ENCODE measurements at regions not wholly inside any gene's neighbourhood (a gene's known extent, or its start where the extent isn't known, plus 50 kb on each side); places are given as distances from the start of the nearest gene placed in this dataset.
"Not testable (repeated sequence)": the region's sequence is repeated elsewhere in the genome, so short reads cannot be mapped to it uniquely, and the experiment has no call there.

DNA sequence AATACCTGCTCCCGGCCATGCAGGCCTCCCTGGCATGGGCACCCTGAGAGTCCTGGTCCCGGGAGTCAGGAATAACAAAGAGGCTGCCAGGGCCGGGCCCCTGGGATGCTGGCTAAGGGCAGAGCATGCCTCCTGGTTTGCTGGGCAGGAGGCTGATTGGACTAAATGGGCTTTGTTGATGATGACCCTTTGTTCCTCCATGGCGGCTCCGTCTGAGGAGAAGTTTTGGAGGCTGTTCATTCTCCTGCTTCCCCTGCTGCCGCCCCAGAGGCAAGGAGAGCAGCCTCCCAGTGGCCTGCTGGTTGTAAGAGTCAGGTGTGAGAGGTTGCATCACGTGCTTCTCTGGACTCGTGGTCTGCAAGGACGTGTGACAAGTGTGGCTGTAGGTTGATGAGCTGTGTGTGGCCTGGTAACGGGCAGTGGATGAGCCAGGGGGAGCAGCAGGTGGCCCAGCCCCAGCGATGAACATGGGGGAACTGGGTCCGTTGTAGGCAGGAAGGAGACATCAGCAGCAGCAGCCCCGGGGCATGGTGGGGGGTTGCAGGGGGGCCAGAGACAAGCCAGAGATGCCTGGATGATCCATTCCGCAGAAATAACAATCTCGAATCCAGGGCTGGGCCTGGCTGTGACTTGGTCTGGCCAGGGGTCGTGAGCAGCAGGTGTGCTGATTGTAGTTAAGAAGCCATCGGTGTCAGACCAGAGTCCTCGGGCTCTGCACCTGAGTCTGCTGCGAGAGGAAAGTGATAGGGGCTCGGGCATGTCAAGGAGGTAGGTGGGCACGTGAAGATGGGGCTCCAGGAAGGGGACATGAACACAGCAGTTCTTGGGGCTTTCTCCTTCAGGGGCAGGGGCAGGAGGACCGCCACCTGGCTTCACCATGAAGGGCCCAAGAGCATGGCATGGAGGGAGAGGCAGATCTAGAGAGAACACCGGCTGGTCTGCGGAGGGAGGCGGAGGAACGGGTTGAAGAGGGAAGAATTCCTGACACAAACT lies 101.4 kb downstream of the TNFRSF13B start:
- DNase-seq (ENCODE audit: low spot score): no peak

DNA sequence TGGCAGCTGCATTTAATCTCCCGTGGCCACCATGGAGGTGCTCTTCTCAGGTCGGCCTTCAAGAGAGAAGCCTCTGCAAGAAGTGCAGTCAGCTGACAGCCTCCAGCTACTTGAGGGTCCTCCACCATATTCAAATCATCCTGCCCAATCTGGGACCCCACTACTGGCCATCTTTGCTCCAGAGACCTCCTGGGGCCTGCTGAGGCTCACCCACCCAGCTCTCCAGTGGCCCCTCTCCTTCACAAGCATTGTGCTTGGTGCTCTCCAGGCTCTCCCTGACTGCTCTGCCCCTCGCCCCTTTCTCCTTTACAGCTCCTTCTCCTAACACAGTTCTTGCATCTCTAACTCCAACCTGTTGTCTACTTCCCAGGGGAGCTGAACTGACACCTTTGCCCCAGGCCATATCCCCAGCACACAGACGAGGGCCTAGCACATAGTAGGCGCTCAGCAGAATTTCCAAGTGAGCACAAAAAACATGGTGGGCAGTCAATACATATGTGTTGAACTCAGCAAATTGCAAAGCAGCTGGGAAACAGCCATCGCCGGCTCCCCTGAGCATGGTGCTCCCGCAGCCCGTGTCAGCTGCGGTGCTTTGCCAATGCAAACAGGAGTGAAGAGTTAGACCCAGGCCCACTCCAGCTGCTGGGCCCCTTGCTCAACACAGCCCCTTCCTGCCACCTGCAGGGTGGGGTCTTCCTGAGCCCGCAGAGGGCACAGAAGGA lies 102.2 kb downstream of the TNFRSF13B start:
- not testable (repeated sequence) for DNase-seq (ENCODE audit: low spot score)

DNA sequence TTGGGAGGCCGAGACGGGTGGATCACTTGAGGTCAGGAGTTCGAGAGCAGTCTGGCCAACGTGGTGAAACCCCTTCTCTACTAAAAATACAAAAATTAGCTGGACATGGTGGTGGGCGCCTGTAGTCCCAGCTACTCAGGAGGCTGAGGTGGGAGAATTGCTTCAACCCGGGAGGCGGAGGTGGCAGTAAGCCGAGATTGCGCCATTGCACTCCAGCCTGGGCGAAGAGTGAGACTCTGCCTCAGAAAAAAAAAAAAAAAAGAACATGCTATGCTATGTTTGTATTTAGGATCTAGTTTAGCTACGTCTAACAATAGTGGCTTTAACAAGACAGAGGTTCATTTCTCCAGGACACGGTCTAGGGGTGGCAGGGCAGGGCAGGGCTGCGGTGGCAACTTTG lies 103.3 kb downstream of the TNFRSF13B start:
- not testable (repeated sequence) for DNase-seq (ENCODE audit: low spot score)

DNA sequence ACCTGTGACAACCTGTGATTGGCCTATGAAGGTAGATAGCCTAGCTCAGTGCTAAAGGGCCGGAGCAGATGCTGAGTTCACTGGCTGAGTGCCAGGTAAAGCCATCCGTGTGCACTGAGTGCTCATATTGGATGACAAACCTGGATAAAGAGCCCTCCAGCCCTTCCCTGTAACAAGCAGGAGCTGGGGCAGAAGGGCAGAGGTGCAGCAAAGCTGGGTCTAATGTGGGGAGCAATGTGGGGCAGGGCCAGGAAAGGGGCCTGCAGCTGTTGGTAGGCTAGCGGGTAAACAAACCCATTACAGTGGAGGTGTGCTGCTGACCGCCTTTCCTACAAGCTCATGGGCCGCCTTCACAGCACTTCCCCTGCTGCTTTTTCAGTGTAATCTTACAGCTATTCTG lies 104.4 kb downstream of the TNFRSF13B start:
- not testable (repeated sequence) for DNase-seq (ENCODE audit: low spot score)

DNA sequence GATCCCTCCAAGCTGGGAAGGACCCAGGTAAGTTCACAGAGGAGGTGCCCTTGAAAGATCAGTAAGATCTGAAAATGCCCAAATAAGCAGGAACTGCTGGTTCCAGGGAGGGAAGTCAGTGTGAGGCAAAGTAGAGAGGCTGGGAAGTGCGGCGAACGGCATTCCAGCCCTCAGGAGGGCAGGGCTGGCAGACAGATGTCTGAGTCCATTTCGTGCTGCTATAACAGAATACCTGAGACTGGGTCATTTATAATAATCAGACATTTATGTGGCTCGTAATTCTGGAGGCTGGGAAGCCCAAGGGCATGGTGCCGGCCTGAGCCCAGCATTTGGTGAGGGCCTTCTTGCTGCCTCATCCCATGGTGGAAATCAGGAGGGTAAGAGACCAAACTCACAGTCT lies 105.1 kb downstream of the TNFRSF13B start:
- not testable (repeated sequence) for DNase-seq (ENCODE audit: low spot score)

DNA sequence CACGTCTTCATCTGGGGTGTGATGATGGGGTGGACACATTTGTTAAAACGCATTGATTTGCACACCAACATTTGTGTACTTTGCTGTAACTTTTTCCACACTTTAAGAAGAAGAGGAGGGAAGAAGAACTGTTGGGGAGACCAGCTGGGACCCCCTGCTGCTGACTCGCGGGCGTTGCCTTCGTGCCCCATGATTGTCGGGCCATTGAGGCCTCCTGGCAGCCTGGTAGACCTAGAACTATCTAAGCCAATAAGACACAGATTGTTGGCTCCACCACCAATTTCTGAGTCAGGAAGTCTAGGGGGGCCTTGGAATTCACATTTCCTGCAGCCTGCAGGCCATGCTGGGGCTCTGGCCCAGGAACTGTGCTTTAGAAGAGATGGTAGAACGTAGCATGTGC lies 105.5 kb downstream of the TNFRSF13B start:
- no peak for DNase-seq (ENCODE audit: low spot score)

DNA sequence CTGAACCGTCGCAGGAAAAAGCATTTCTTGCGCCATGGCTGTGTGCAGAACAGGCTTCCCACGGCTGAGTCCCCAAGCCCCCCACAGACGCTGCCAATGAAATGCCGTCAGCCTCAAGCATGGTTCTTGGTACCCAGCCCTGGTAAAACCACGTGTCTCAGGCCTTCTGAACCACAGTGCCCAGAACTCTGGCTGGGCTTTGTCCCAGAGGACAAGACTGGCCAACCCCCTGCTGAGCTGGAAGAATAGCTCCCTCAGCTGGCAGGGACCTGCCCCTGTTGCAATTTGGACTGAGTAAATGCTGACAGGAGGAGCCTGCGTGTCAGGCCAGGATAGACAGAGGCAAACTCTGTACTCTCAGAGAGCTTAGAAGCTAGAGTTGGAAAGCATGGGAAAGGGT lies 106.2 kb downstream of the TNFRSF13B start:
- not testable (repeated sequence) for DNase-seq (ENCODE audit: low spot score)

DNA sequence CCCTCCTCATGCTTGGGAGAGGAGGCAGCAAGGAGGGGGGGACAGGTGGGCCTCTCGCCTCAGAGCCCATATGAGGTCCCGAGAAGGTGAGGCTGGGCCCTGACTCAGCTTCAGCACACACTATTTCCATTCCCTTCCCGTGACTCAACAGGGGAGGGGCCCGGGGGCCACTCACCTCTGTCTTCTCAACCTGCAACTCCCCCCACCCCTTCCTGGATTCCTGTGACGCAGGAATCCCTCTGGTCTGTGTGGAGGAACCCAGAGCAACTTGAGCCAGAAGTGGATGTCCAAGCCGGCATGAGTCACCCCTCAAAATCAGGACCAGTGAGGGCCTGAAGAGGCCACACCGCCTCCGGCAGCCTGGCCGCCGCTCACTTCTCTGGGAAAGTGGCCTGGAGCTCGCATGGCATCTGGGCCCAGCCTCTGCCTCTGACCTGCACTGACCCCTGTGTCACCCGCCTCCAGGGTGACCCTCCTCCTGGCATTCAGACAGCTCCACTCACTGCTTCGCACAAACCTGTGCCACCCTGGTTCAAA lies 106.8 kb downstream of the TNFRSF13B start:
- DNase-seq (ENCODE audit: low spot score): not testable (repeated sequence)

DNA sequence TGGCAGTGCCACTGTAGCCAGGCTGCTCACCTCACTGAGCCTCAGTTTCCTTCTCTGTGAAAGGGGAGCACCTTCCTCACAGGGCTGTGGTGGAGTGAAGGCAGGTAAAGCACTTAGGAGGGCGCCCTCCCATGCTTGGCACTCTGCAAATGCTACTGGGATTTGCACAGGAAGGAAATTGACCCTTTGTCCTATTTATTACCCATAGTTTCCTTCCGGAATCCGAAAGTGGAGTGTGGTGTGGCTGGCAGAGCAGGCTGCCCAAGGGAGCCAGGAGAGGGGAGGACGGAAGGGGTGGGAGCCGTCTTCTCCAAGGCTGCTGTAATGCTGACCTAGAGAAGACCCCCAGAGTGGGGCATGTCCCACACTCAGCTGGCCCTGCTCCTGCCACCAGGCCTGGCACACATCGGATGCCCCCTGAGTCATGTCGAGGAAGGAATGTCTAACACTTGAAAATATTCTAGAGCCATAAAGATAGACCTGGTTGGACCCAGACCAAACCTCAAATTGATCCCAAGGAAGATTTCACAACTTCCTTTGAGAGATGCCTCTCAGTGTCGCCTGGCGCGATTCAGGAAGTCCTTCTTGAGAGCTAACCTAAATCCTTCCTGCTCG lies 107.3 kb downstream of the TNFRSF13B start:
- DNase-seq (ENCODE audit: low spot score): not testable (repeated sequence)

DNA sequence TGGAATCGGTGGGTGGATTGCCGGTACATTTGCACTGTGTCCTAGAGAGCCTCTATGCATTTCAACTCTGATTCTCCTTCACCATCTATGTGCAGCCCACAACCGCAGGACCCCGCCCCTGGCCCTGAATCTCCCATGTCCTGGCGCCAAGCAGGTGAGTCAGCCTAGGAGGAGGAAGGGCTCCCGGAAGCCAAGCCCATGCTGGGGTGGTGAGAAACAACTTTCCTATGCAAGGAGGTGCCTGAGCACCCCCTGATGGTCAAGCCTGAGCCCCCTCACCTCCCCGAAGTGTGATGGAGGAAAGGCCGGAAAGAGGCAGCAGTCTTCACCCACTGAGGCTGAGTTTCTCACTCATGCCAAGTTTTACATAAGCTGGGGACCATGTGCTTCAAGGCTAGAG lies 110.8 kb downstream of the TNFRSF13B start:
- DNase-seq (ENCODE audit: low spot score): peak; percentile 62

DNA sequence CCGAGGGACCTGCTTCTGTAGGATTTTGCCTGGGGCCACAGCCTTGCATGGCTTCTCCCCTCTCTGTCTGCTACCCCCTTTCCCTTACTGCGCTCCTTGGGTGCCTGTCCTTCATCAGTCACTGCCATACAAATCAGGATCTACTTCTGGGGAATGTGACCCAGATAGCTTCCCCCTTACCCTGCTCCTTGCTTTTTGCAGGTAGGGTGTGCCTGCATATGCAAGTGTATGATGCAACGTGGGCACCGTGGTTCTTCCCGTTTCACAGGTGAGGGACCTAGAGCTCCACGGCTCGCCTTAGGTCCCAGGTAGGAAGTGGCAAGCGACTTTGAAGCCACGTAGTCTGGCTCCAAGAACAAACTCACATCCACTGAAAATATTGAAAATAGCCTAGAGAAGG lies 111.5 kb downstream of the TNFRSF13B start:
- DNase-seq (ENCODE audit: low spot score): not testable (repeated sequence)

DNA sequence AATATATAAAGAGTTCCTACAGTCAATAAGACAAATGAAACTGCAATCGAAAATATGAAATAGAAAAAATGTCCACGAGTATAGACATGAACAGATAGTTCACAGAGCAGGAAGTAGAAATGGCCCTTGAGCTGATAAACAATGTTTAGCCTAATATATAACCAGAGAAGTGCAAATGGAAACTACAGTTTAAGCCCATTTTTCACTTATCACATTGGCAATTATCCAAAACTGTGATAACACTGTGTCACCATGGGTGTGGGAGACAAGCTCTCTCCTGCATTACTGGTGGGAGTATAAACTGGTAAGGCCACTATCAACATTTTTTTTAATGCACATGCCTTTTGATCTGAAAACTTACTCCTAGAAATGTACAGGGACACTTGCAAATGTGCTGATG lies 112.4 kb downstream of the TNFRSF13B start:
- DNase-seq (ENCODE audit: low spot score): not testable (repeated sequence)

DNA sequence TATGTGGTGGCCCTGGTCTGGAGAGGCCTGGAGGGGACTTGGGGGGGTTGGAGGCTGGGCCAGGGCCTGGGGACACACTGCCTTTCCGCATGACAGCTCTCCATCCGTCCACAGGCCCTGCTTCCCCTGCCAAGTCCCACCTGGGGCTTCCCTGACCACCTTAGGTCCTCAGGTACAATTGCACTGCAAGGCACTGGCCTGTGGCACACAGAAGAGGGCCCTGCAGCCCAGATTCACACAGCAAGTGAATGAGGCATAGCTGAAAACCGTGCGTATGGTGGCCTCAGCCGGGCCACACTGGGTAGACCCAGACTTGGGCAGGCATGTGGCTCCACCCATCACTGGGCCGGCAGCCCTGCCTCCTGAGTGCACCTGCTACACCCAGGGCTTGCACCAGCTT lies 114.2 kb downstream of the TNFRSF13B start:
- not testable (repeated sequence) for DNase-seq (ENCODE audit: low spot score)

DNA sequence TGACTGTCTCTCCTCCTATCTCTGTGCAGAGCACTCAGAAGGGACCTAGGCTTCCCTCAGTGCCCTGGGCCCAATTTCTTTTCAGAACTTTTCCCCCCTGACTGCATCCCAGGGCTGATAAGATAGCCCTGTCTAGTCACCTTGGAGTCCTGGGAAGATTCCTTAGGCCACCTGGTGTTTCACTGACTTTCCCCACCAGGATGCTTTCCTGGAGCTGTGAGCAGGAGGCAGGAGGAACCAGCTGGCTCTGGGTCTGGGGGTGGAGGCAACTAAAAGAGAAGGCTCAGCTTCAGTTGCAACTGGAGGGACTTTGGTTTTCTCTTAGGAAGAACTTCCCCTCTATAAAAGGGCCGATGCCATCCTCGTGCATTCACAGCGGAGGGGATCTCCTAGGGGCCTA lies 115.1 kb downstream of the TNFRSF13B start:
- not testable (repeated sequence) for DNase-seq (ENCODE audit: low spot score)

DNA sequence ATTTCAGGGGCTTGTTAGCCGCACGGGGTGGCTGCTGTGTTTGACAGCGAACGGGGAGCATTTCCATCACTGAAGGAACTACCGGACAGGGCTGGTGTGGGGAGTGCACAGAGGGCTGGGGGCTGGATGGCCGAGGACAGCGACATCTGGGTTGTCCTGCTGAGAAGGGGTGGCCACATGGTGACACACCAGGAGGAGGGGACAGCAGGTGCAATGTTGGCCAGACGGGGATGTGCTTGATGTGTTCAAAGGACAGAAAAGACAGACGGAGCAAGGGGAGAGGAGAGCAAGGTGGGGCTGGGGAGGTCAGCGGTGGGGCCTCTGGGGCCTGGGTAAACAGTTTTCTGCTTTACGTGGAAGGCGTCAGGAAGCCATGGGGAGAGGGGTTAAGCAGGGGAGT lies 115.7 kb downstream of the TNFRSF13B start:
- DNase-seq (ENCODE audit: low spot score): not testable (repeated sequence)

DNA sequence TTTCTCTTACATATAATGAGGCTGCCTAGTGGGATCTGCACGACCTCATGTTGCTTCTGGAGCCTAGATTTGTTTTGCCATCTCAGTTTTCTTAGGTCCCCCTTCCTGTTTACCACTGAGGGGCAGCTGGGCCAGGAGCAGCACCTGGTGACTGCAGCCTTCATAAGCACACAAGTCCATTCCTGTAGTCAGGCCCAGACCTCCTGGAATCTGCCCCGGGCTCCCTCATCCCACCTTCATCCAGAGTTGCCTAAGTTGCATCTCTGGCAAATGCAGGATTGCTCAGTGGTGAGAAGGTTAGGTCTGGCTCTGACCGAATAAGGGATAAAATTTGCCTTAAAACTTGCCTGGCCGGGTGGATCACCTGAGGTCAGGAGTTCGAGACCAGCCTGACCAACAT lies 117.3 kb downstream of the TNFRSF13B start:
- DNase-seq (ENCODE audit: low spot score): not testable (repeated sequence)

DNA sequence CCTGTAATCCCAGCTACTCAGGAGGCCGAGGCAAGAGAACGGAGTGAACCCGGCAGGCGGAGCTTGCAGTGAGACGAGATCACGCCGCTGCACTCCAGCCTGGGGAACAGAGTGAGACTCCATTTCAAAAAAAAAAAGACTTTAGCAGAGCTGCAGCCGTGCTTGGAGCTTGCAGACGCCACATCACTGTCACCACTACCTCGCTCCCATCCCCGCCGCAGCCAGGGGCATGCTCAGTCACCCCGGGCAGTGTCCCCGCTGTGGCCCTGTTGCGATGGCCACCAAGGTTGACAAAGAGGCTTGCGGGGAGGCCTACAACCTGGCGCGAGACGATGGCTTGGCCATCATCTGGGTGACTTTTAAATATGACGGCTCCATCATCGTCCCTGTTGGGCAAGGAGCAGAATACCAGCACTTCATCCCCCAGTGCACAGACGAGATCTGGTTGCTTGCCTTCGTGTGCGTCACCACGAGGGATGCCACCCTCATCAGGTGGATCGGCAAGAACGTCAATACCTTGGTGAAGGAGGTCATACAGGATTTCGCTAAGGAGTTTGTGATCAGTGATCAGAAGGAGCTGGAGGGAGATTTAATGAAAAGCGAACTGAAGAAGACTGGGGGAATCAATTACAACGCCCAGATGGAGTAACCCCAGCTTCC lies 118.1 kb downstream of the TNFRSF13B start:
- no peak for DNase-seq (ENCODE audit: low spot score)

DNA sequence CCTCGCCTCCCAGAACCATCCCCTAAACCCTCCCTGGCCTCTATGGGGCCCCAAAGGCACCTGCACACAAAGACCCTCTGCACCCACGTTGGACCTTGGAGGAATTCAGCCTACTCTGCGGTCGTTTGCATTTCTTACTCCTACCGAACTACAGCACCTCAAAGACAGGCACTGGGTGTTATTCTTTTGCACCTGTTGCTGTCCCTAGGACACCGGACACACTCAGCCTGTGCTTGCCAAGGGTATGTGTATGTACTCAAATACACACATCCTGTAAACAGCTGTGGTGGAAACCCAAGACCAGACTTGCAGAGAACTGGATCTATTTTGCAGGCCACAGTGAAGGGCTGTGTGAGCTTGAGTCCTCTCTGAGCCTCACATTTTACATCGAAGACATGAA lies 122.1 kb downstream of the TNFRSF13B start:
- not testable (repeated sequence) for DNase-seq (ENCODE audit: low spot score)

DNA sequence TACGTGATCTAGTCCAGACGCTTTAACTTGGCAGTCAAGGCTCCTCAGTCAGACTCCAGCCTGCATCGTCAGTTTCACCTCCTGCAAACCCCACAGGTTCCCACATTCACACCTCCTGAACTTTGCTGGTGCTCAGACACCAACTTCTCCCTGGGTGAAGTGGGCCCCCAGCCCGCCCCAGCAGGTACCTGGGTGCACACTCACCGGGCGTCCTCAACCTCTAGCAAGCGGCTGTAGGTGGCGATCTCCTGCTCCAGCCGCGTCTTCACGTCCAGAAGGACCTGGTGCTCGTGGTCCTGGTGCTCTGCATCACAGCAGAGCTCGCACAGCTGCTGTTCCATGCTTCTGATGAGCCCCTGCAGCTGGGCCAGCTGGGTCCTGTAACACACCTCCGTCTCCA lies 122.9 kb downstream of the TNFRSF13B start:
- not testable (repeated sequence) for DNase-seq (ENCODE audit: low spot score)

DNA sequence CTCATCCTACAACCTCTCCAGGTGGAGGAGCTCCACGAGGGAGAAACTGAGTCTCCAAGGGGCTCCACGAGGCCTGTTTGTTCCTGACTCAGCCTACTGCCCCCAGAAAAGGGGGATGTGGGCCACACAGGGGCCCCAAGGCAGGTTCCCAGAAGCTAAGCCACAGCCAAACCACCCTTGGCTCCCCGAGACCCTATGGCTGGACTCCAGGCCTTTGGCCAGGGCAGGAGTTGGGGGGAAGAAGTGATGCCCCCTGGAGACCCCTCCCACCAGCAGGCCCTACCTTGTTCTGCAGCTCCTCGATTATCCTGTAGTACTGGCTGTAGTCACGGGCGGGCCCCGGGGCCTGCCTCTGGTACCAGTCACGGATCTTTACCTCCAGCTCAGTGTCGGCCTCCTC lies 126.8 kb downstream of the TNFRSF13B start:
- DNase-seq (ENCODE audit: low spot score): not testable (repeated sequence)

DNA sequence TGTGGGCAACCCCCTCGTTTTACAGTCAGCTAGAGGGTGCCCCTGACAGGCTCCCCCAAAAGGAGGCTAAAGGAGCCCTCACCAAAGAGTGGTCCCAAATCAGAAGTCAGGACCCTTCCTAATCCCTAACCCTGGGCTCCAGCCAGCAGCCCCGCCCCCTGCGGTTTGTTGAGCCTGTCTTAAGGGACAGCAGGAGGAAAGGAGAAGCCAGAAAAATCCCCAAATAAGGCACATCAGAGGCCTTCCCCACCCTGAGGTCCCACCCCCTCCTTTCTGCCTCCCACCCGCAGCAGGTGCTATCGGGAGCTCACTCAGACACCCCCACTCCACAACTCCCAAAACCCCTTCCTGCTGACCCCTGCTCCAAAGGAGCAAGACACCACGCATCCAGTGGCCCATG lies 127.2 kb downstream of the TNFRSF13B start:
- DNase-seq (ENCODE audit: low spot score): not testable (repeated sequence)

DNA sequence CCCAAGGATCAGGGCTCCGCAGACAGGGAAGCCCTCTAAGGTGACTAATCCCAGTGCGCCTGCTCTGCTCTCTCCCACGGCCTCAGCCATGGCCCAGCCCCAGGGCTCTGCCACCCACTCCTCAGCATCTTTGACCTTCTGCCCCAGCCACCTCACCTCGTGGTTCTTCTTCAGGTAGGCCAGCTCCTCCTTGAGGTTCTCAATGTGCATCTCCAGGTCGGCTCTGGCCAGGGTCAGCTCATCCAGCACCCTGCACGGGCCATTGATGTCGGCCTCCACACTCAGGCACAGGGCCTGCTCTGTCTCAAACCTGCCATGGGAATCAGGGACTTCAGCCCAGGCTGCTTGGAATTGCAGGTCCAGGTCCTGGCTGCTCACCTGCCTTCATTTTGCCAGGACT lies 128.4 kb downstream of the TNFRSF13B start:
- not testable (repeated sequence) for DNase-seq (ENCODE audit: low spot score)

Measured in LoVo (cell line).